Prostate gland (tissue), 2 donors: ENCODE measurements at regions not wholly inside any gene's neighbourhood (a gene's known extent, or its start where the extent isn't known, plus 50 kb on each side); places are given as distances from the start of the nearest gene placed in this dataset.

ENCODE experiments used
- DNase-seq: peaks from one replicate; pipeline ENCODE4 v3.0.0-alpha.2; 2019; ENCODE audit warnings: low spot score
- H3K27ac ChIP-seq, 2 donors: fragments of 200-600 bp; sonication (generic); 2 replicates each; pipeline ENCODE4 v1.5.1; 2017 to 2019
- H3K27me3 ChIP-seq: fragments of 200-600 bp; sonication (generic); replicated peaks from 2 replicates; pipeline ENCODE4 v1.5.1; 2019; ENCODE audit not compliant: insufficient read depth
- H3K36me3 ChIP-seq, 2 donors: fragments of 200-600 bp; sonication (generic); 1 replicate in 1 of 2; 2 replicates in 1 of 2; pipeline versions ENCODE4 v1.5.1 to v1.8.1; 2017 to 2019
- H3K4me1 ChIP-seq: fragments of 200-600 bp; sonication (generic); replicated peaks from 2 replicates; pipeline ENCODE4 v1.5.1; 2019
- H3K4me3 ChIP-seq, 2 donors: fragments of 200-600 bp; sonication (generic); 2 replicates each; pipeline ENCODE4 v1.5.1; 2017 to 2019
- H3K9me3 ChIP-seq: fragments of 200-600 bp; sonication (generic); 2 replicates; pipeline ENCODE4 v1.5.1; 2017
- POLR2A ChIP-seq: fragments of 450-650 bp; IDR thresholded peaks from one replicate; pipeline ENCODE4 v1.6.1; 2016; ENCODE audit warnings: antibody characterized with exemption, mild to moderate bottlenecking
- POLR2AphosphoS5 ChIP-seq: sonication (generic); formaldehyde crosslinking; IDR thresholded peaks from one replicate; pipeline ENCODE4 v1.6.1; 2017; ENCODE audit warnings: antibody characterized with exemption
- WGBS: methylation state at CpG from one replicate; pipeline ENCODE4 v1.1.5; 2018; 5-methylcytosine and 5-hydroxymethylcytosine counted together
- intact Hi-C: fragments of 100-400 bp; cut with DNase I; formaldehyde crosslinking; loops from one replicate; pipeline ENCODE4 v1.14.2; 2022
- TF ChIP-seq, protein P1 (sequence below), 4 experiments: fragments of 200-600 bp in 2 of 4; fragments of 450-650 bp in 2 of 4; sonication (generic) in 2 of 4; IDR thresholded peaks; 1 replicate in 3 of 4; 2 replicates in 1 of 4; pipeline ENCODE4 v1.5.1; 2016 to 2019; ENCODE audit warnings: antibody characterized with exemption in 4 of 4, mild to moderate bottlenecking in 2 of 4, moderate library complexity in 2 of 4

DNA sequence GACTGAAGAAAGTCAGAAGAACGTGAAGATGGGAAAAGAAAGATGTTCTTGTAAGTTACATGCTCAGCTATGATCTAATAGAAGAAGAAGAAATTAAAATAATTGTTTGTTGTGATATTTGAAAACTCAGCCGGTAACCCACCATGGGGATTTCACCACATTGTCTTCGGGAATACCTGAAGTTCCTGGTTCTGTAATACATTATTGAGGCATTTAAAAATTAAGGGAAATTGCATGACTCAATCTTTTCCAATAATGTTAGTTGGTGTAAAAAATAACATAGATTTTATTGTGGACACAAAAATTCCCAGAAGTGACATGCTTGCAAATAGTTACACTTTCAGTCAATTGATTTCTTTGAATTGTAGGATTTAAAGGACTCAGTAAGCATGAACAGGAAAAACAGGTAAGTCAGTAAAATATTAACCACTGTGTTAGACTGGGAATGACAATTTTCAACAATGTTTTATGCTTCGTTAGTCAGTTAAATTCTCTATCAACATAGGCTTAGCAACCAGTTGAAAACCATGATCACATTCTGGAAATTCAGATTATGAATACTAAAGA lies 745.1 kb downstream of the LTN1 start:
- H3K27me3 ChIP-seq = no peaks in the 10 kb centered on the region
- TF ChIP-seq POLR2A (no peak), POLR2AphosphoS5 (no peak)
- TF ChIP-seq, protein P1, sequence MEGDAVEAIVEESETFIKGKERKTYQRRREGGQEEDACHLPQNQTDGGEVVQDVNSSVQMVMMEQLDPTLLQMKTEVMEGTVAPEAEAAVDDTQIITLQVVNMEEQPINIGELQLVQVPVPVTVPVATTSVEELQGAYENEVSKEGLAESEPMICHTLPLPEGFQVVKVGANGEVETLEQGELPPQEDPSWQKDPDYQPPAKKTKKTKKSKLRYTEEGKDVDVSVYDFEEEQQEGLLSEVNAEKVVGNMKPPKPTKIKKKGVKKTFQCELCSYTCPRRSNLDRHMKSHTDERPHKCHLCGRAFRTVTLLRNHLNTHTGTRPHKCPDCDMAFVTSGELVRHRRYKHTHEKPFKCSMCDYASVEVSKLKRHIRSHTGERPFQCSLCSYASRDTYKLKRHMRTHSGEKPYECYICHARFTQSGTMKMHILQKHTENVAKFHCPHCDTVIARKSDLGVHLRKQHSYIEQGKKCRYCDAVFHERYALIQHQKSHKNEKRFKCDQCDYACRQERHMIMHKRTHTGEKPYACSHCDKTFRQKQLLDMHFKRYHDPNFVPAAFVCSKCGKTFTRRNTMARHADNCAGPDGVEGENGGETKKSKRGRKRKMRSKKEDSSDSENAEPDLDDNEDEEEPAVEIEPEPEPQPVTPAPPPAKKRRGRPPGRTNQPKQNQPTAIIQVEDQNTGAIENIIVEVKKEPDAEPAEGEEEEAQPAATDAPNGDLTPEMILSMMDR (IDR thresholded peaks at IDR 0.05) = no peak
- DNase-seq = no peak
- no peaks in the 10 kb centered on the region for H3K36me3 ChIP-seq
- no peak overlapping the region for H3K4me3 ChIP-seq
- H3K9me3 ChIP-seq = no peaks in the 10 kb centered on the region
- intact Hi-C loops = no loop called here
- H3K4me1 ChIP-seq = no peaks in the 10 kb centered on the region
- H3K27ac ChIP-seq = no peak overlapping the region
- WGBS = 81% methylated on average over 4 of the region's 4 CpGs

DNA sequence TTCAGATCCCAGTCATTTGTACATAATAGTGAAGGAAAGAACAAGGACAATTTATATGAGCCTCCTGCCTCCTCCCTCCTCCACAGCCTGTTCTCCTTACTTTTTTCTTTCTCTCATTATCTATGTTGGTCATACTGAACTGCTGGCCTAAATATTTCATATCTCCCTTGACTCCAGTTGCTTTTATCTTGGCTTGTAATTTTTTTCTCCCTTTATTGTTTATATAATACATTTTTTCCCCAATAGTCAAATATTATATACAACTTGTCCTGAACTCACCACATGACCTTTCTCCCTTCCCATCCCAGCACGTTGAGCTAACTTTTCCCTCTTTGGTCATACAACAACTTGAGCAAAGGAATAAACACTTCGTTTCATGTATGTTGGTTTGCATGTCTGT lies 752.1 kb downstream of the LTN1 start:
- Histone ChIP-seq H3K27ac (no peak overlapping the region), H3K4me3 (no peak overlapping the region), H3K9me3 (no peaks in the 10 kb centered on the region), H3K4me1 (no peaks in the 10 kb centered on the region), H3K36me3 (no peaks in the 10 kb centered on the region), H3K27me3 (no peaks in the 10 kb centered on the region)
- TF ChIP-seq, protein P1 (IDR thresholded peaks at IDR 0.05) = no peak
- TF ChIP-seq POLR2A (no peak), POLR2AphosphoS5 (no peak)
- DNase-seq = no peak
- intact Hi-C loops = no loop called here
- WGBS = 70% methylated on average over 2 of the region's 2 CpGs

DNA sequence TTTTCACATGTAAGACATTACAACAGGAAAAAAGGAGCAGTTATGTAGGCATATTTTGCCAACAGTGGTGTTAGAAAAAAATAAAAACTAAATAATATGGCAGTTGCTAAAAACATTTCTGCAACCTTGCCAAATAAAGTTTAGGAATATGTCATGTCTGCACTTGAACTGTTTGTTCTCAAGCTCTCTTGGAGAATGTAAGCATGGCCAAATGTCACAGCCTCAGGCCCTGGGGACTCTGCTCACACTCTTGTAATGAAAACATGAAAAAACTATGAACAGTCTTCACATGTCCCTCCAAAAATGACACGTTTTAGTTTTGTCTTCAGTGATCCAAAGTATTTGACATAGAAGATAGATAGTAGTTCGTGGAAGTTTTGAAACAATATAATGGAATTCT lies 753.3 kb downstream of the LTN1 start:
- Histone ChIP-seq H3K4me1 (no peaks in the 10 kb centered on the region), H3K9me3 (no peaks in the 10 kb centered on the region), H3K27me3 (no peaks in the 10 kb centered on the region), H3K27ac (peak overlapping the region in 1 of 2 donors; percentile 12), H3K4me3 (no peak overlapping the region), H3K36me3 (no peaks in the 10 kb centered on the region)
- no peak for DNase-seq
- 17% methylated on average over 2 of the region's 2 CpGs for WGBS
- intact Hi-C loops = no loop called here
- no peak for TF ChIP-seq POLR2AphosphoS5
- TF ChIP-seq POLR2A = no peak
- TF ChIP-seq, protein P1 (IDR thresholded peaks at IDR 0.05) = no peak

DNA sequence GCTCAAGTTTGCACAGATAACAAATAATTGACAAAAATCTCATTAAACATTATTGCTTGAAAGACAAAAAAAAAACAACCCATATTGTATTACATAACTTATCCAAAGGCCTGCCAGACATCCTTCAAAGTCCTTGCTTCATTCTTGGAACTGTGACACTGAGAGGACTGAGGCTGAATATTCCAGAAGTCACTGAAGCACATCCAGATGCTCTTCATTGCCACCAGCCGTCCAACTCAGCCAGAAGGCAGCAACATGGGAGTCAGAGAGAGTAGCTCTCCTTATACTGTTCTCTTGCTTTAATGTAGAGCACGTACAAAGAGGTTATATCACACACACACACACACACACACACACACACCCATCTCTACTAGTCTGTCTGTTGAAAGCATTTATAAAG lies 755.0 kb downstream of the LTN1 start:
- 70% methylated on average over 2 of the region's 2 CpGs for WGBS
- Histone ChIP-seq H3K4me1 (no peaks in the 10 kb centered on the region), H3K9me3 (no peaks in the 10 kb centered on the region), H3K27me3 (no peaks in the 10 kb centered on the region), H3K4me3 (no peak overlapping the region), H3K27ac (no peak overlapping the region), H3K36me3 (no peaks in the 10 kb centered on the region)
- intact Hi-C loops = no loop called here
- no peak for TF ChIP-seq POLR2A
- DNase-seq = no peak

DNA sequence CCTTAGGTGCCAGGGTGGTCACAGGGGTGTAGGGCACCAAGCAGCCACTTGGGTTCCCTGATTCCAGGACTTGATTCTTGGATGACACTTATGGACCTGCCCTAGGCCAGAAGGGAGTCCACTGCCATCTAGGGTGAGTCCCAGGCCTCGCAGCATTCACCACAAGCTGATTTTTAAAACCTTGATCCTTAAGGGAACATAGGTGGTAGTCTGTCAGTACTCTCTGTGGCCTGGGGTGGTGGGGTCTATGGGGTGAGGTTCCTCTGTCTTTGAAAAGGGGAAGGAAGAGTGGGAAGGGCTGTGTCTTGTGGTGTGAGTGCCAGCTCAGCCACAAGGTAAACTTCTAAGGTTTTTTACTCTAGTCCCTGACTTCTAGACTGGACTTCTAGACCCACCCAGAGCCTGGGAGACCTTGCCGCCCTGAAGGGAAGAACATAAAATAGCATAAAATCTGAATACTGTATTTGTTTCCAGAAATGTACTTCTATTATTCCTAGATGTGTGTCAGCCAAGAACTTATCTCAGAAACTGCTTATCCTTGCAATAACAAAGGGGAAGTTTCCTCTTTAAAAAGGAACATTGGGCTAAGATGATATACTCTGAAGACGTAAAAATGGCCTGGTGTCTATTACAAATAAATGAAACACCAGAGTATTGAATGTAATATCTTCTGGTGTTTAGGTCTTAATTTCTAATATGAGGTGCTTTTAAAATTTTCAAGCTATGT lies 757.3 kb downstream of the LTN1 start:
- H3K4me3 ChIP-seq = no peak overlapping the region
- no peaks in the 10 kb centered on the region for H3K36me3 ChIP-seq
- no peaks in the 10 kb centered on the region for H3K27me3 ChIP-seq
- TF ChIP-seq, protein P1 (IDR thresholded peaks at IDR 0.05) = no peak
- no peak for TF ChIP-seq POLR2A
- no peak for TF ChIP-seq POLR2AphosphoS5
- DNase-seq = no peak
- H3K4me1 ChIP-seq = no peaks in the 10 kb centered on the region
- intact Hi-C loops = no loop called here
- 63% methylated on average over 3 of the region's 3 CpGs for WGBS
- no peaks in the 10 kb centered on the region for H3K9me3 ChIP-seq
- no peak overlapping the region for H3K27ac ChIP-seq
